ENCODE measurements at regions not wholly inside any gene's neighbourhood (a gene's known extent, or its start where the extent isn't known, plus 50 kb on each side); places are given as distances from the start of the nearest gene placed in this dataset.
"Not testable (repeated sequence)": the region's sequence is repeated elsewhere in the genome, so short reads cannot be mapped to it uniquely, and the experiment has no call there.

DNA sequence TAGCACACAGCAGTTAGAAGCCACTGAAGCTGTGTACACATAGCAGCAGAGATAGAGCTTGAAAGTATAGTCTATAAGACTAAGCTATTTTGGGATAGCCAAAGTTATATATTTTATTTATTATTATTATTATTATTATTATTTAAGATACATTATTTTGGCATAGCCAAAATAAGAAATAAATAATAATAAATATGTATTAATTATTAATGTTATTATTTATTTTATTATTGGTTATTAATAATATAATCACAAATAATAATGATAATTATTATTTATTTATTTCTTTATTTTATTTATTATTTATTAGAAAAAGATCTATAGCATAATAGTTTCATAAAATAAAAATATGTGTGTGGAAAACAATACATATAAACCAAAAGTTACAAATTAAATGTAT lies 107.2 kb upstream of the FOXK1 start:
- Histone ChIP-seq H3K27ac (ENCODE audit: low read depth, low read length) (no peak overlapping the region), H3K9me3 (ENCODE audit: insufficient read depth, low read depth, low read length) (0 out of 2 replicates have a peak, but pooled peaks cover 11% of the 10 kb centered on the region), H3K36me3 (ENCODE audit: insufficient read depth, low read length) (no peaks in the 10 kb centered on the region), H3K27me3 (ENCODE audit: insufficient read depth, low read length) (no peaks in the 10 kb centered on the region), H3K4me3 (ENCODE audit: low read length) (no peak overlapping the region), H3K9ac (ENCODE audit: low read depth, low read length) (no peak overlapping the region), H3K4me1 (ENCODE audit: insufficient read depth, low read length) (no peaks in the 10 kb centered on the region)

GRCh38 chr7:4575254-4575653 lies 106.8 kb upstream of the FOXK1 start:
- Histone ChIP-seq H3K27me3 (ENCODE audit: insufficient read depth, low read length) (no peaks in the 10 kb centered on the region), H3K9me3 (ENCODE audit: insufficient read depth, low read depth, low read length) (0 out of 2 replicates have a peak, but pooled peaks cover 11% of the 10 kb centered on the region), H3K27ac (ENCODE audit: low read depth, low read length) (no peak overlapping the region), H3K4me1 (ENCODE audit: insufficient read depth, low read length) (no peaks in the 10 kb centered on the region), H3K36me3 (ENCODE audit: insufficient read depth, low read length) (no peaks in the 10 kb centered on the region), H3K4me3 (ENCODE audit: low read length) (no peak overlapping the region), H3K9ac (ENCODE audit: low read depth, low read length) (no peak overlapping the region)
- 82% methylated on average over 3 of the region's 3 CpGs for WGBS

GRCh38 chr7:4602905-4603842 lies 78.9 kb upstream of the FOXK1 start:
- Histone ChIP-seq H3K9me3 (ENCODE audit: insufficient read depth, low read depth, low read length) (no peaks in the 10 kb centered on the region), H3K27me3 (ENCODE audit: insufficient read depth, low read length) (no peaks in the 10 kb centered on the region), H3K27ac (ENCODE audit: low read depth, low read length) (no peak overlapping the region), H3K36me3 (ENCODE audit: insufficient read depth, low read length) (no peaks in the 10 kb centered on the region), H3K4me1 (ENCODE audit: insufficient read depth, low read length) (no peaks in the 10 kb centered on the region), H3K9ac (ENCODE audit: low read depth, low read length) (no peak overlapping the region), H3K4me3 (ENCODE audit: low read length) (no peak overlapping the region)
- WGBS, result 91% methylated on average over 20 of the region's 20 CpGs

- H3K4me1 ChIP-seq (ENCODE audit: insufficient read depth, low read length), result no peaks in the 10 kb centered on the region
- no peaks in the 10 kb centered on the region for H3K36me3 ChIP-seq (ENCODE audit: insufficient read depth, low read length)
- no peaks in the 10 kb centered on the region for H3K27me3 ChIP-seq (ENCODE audit: insufficient read depth, low read length)
- no peak overlapping the region for H3K9ac ChIP-seq (ENCODE audit: low read depth, low read length)
- WGBS, result 93% methylated on average over 8 of the region's 8 CpGs
- H3K27ac ChIP-seq (ENCODE audit: low read depth, low read length), result no peak overlapping the region
- H3K9me3 ChIP-seq (ENCODE audit: insufficient read depth, low read depth, low read length), result no peaks in the 10 kb centered on the region
- no peak overlapping the region for H3K4me3 ChIP-seq (ENCODE audit: low read length)
Observed at GRCh38 chr7:4603843-4604231, 78.3 kb upstream of the FOXK1 start.

DNA sequence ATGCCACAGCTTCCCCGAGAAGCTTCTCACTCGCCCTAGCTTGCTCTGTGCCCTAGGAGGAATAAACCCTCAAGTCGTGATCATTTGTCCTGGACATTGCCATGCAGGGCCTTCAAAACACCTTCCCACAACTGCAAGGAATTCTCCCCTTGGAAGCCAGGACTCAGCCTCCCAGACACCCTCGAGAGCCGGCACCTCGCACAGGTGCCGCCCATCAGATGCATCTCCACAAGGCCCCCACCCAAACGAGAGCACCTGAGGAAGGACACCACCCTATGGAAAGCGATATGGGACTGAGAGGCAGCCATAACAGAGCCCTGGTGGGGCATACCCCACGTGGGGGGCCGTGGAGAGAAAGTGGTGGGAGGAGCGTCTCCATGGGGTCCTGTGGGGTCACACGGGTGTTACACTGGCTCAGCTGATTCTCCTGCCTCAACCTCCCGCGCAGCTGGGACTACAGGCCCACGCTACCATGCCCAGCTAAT lies 77.6 kb upstream of the FOXK1 start:
- H3K9me3 ChIP-seq (ENCODE audit: insufficient read depth, low read depth, low read length), result no peaks in the 10 kb centered on the region
- H3K27me3 ChIP-seq (ENCODE audit: insufficient read depth, low read length), result no peaks in the 10 kb centered on the region
- H3K36me3 ChIP-seq (ENCODE audit: insufficient read depth, low read length), result no peaks in the 10 kb centered on the region
- WGBS, result 85% methylated on average over 16 of the region's 16 CpGs
- no peak overlapping the region for H3K9ac ChIP-seq (ENCODE audit: low read depth, low read length)
- H3K27ac ChIP-seq (ENCODE audit: low read depth, low read length), result no peak overlapping the region
- H3K4me1 ChIP-seq (ENCODE audit: insufficient read depth, low read length), result no peaks in the 10 kb centered on the region
- no peak overlapping the region for H3K4me3 ChIP-seq (ENCODE audit: low read length)

DNA sequence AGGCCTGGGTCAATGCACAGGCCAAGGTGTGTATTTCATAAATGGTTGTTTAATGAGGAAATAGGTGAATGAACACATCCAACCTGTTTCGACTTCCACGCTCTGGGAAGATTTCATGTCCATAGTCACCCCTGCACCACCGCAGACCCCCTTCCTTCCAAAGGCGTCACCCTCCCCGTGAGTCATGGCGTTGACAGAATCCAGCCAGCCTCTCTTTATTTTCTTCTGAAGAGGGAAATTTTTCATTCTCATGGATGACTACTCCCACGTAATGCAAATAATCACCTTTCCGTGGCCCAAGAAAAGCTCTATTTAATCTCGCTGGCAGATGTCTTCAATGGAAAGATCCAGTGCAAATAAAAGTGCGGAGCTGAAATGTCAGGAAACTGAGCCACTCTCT lies 75.3 kb upstream of the FOXK1 start:
- WGBS, result 93% methylated on average over 10 of the region's 10 CpGs
- no peaks in the 10 kb centered on the region for H3K9me3 ChIP-seq (ENCODE audit: insufficient read depth, low read depth, low read length)
- no peak overlapping the region for H3K4me3 ChIP-seq (ENCODE audit: low read length)
- no peak overlapping the region for H3K9ac ChIP-seq (ENCODE audit: low read depth, low read length)
- H3K27ac ChIP-seq (ENCODE audit: low read depth, low read length), result no peak overlapping the region
- no peaks in the 10 kb centered on the region for H3K36me3 ChIP-seq (ENCODE audit: insufficient read depth, low read length)
- no peaks in the 10 kb centered on the region for H3K27me3 ChIP-seq (ENCODE audit: insufficient read depth, low read length)
- no peaks in the 10 kb centered on the region for H3K4me1 ChIP-seq (ENCODE audit: insufficient read depth, low read length)

DNA sequence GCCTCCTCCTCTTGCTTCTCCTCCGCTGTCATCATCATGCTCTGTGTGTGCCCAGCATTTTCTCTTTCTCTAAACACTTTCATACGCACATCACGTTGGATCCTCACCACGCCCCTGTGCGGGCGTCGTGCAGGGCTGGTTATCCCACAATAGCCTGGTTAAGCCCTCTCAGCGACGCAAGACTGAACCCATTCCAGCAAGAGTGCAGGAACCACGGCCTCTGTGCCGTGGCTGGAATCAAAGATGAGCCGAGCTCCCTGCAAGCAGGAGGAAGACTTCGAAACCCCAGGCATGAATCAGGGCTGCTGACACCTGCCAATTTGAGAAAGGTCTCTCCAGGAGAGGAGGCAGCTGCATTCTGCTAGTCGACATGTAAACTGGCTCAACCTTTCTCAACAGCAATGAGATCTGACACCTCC lies 74.8 kb upstream of the FOXK1 start:
- Histone ChIP-seq H3K4me3 (ENCODE audit: low read length) (no peak overlapping the region), H3K27ac (ENCODE audit: low read depth, low read length) (no peak overlapping the region), H3K4me1 (ENCODE audit: insufficient read depth, low read length) (no peaks in the 10 kb centered on the region), H3K9me3 (ENCODE audit: insufficient read depth, low read depth, low read length) (no peaks in the 10 kb centered on the region), H3K36me3 (ENCODE audit: insufficient read depth, low read length) (no peaks in the 10 kb centered on the region), H3K9ac (ENCODE audit: low read depth, low read length) (no peak overlapping the region), H3K27me3 (ENCODE audit: insufficient read depth, low read length) (no peaks in the 10 kb centered on the region)
- 91% methylated on average over 14 of the region's 14 CpGs for WGBS

DNA sequence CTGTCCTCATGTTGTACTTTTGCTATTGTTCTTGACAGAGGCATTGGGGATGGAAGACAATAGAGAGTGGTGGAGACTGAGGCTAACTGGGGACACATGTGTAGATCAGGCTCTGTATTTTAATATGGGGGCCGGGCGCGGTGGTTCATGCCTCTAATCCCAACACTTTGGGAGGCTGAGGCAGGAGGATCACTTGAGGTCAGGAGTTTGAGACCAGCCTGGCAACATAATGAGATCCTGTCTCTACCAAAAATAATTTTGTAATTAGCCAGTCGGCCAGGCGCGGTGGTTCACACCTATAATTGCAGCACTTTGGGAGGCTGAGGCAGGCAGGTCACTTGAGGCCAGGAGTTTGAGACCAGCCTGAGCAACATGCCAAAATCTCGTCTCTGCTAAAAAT lies 72.5 kb upstream of the FOXK1 start:
- peaks cover 14% of the 10 kb centered on the region; the same call in 1 of the 2 replicates for H3K4me1 ChIP-seq (ENCODE audit: insufficient read depth, low read length)
- not testable (repeated sequence) for H3K9me3 ChIP-seq (ENCODE audit: insufficient read depth, low read depth, low read length); H3K27ac ChIP-seq (ENCODE audit: low read depth, low read length); H3K36me3 ChIP-seq (ENCODE audit: insufficient read depth, low read length); H3K4me3 ChIP-seq (ENCODE audit: low read length); H3K9ac ChIP-seq (ENCODE audit: low read depth, low read length); H3K27me3 ChIP-seq (ENCODE audit: insufficient read depth, low read length)
- 97% methylated on average over 7 of the region's 7 CpGs for WGBS

DNA sequence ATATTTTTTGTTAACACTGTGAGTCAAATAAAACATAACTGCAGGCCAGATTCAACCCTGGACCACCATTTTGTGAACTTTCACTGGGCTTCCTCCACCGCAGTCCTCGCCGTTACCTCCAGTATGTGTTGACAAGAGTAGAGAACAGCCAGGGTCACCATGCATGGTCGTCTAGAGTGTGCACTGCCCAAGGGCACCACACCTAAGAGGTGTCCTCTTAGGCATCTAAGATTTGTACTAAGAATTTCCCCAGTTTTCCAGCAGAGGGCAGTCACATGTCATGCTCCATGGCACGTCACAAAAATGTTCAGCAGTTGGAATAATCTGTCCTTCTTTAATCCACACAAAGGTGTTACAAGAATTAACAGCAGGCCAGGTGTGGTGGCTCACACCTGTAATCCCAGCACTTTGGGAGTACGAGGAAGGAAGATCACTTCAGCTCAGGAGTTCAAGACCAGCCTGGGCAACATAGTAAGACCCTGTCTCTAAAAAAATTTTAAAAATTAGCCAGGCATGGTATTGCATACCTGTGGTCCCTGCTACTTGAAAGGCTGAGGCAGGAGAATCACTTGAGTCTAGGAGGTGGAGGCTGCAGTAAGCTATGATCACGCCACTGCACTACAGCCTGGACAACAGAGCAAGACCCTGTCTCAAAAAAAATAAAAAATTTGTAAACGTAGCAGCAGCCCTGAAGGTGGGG lies 71.2 kb upstream of the FOXK1 start:
- Histone ChIP-seq H3K36me3 (ENCODE audit: insufficient read depth, low read length) (no peaks in the 10 kb centered on the region), H3K9ac (ENCODE audit: low read depth, low read length) (no peak overlapping the region), H3K27me3 (ENCODE audit: insufficient read depth, low read length) (no peaks in the 10 kb centered on the region), H3K9me3 (ENCODE audit: insufficient read depth, low read depth, low read length) (no peaks in the 10 kb centered on the region), H3K27ac (ENCODE audit: low read depth, low read length) (no peak overlapping the region), H3K4me1 (ENCODE audit: insufficient read depth, low read length) (peaks cover 14% of the 10 kb centered on the region; the same call in 1 of the 2 replicates), H3K4me3 (ENCODE audit: low read length) (no peak overlapping the region)
- WGBS, result 72% methylated on average over 8 of the region's 8 CpGs

DNA sequence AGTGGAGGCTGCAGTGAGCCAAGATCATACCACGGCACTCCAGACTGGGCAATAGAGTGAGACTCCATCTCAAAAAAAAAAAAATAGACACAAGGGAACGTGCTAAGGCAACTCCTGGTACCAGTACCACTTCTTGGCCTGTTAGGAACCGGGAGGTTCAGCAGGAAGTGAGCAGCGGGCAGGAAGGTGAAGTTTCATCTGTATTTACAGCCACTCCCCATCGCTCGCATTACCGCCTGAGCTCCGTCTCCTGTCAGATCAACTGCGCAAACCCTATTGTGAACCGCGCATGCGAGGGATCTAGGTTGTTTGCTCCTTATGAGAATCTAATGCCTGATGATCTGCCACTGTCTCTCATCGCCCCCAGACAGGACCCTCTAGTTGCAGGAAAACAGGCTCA lies 69.9 kb upstream of the FOXK1 start:
- H3K27me3 ChIP-seq (ENCODE audit: insufficient read depth, low read length), result no peaks in the 10 kb centered on the region
- H3K27ac ChIP-seq (ENCODE audit: low read depth, low read length), result no peak overlapping the region
- peaks cover 14% of the 10 kb centered on the region; the same call in 1 of the 2 replicates for H3K4me1 ChIP-seq (ENCODE audit: insufficient read depth, low read length)
- no peak overlapping the region for H3K9ac ChIP-seq (ENCODE audit: low read depth, low read length)
- no peaks in the 10 kb centered on the region for H3K9me3 ChIP-seq (ENCODE audit: insufficient read depth, low read depth, low read length)
- 95% methylated on average over 13 of the region's 13 CpGs for WGBS
- H3K36me3 ChIP-seq (ENCODE audit: insufficient read depth, low read length), result no peaks in the 10 kb centered on the region
- no peak overlapping the region for H3K4me3 ChIP-seq (ENCODE audit: low read length)
